MCF 10A (cell line): ENCODE measurements at regions not wholly inside any gene's neighbourhood (a gene's known extent, or its start where the extent isn't known, plus 50 kb on each side); places are given as distances from the start of the nearest gene placed in this dataset.

Source experiments
- BruUV-seq: library from RNA; stranded (reverse); fragments of 400-500 nt; replicated peaks from 2 replicates; lab custom pipeline; 2021; lab: Mats Ljungman, UMichigan
- CTCF ChIA-PET: fragments of 300-600 bp; sonication (Branson Sonifier 250); formaldehyde crosslinking; extraction: SDS; loops from one replicate; lab custom pipeline; 2021; ENCODE audit warnings: antibody characterized with exemption, inconsistent platforms; lab: Yijun Ruan, JAX
- POLR2A ChIA-PET: fragments of 300-600, 350-650 bp; sonication (Branson Sonifier 250); formaldehyde crosslinking; extraction: SDS; loops from one replicate; lab custom pipeline; 2020; ENCODE audit warnings: antibody characterized with exemption, inconsistent platforms; lab: Yijun Ruan, JAX
- DNase-seq: peaks from one replicate; pipeline ENCODE4 v3.0.0-alpha.2; 2018; ENCODE audit not compliant: unreplicated experiment
- H3K27ac Mint-ChIP-seq: one replicate; pipeline ENCODE4 v1.8.0; 2022; ENCODE audit warnings: mild to moderate bottlenecking, low read depth, mixed read lengths; ENCODE audit not compliant: unreplicated experiment
- H3K27me3 Mint-ChIP-seq: one replicate; pipeline ENCODE4 v1.8.0; 2022; ENCODE audit warnings: mixed read lengths; ENCODE audit not compliant: insufficient read depth, unreplicated experiment
- H3K36me3 Mint-ChIP-seq: one replicate; pipeline ENCODE4 v1.8.0; 2022; ENCODE audit warnings: mild to moderate bottlenecking, moderate library complexity, mixed read lengths; ENCODE audit not compliant: insufficient read depth, unreplicated experiment
- H3K4me1 Mint-ChIP-seq: one replicate; pipeline ENCODE4 v1.8.0; 2022; ENCODE audit warnings: mixed read lengths; ENCODE audit not compliant: insufficient read depth, unreplicated experiment
- H3K4me3 Mint-ChIP-seq: one replicate; pipeline ENCODE4 v1.8.0; 2022; ENCODE audit warnings: mild to moderate bottlenecking, moderate library complexity, mixed read lengths; ENCODE audit not compliant: unreplicated experiment
- H3K9me3 Mint-ChIP-seq: one replicate; pipeline ENCODE4 v1.8.0; 2022; ENCODE audit warnings: mixed read lengths; ENCODE audit not compliant: unreplicated experiment
- CTCF ChIP-seq: fragments of 200-600 bp; IDR thresholded peaks from one replicate; pipeline ENCODE4 v1.8.0; 2022; ENCODE audit warnings: antibody characterized with exemption, mild to moderate bottlenecking; ENCODE audit not compliant: unreplicated experiment
- intact Hi-C: fragments of 100-400 bp; cut with micrococcal nuclease; formaldehyde crosslinking; loops from 2 replicates; pipeline ENCODE4 v1.14.1; 2022

DNA sequence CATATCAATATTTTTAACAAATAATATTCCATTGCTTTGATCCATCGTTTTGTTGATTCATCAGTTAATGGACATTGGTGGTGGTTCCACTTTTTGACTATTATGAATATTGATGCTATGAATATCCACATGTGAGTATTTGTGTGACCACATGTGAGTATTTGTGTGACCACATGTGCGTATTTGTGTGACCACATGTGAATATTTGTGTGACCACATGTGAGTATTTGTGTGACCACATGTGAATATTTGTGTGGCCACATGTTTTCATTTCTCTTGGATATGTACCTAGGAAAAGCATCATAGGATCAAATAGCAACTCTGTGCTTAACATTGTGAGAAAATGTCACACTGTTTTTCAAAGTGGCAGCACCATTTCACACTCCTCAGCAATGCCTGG is 433.6 kb upstream of the FRG1 start:
- H3K27me3 Mint-ChIP-seq: no peaks in the 10 kb centered on the region
- H3K4me1 Mint-ChIP-seq: no peaks in the 10 kb centered on the region
- CTCF ChIA-PET: no interaction called here
- intact Hi-C loops: no loop called here
- peaks cover 10% of the 10 kb centered on the region for H3K9me3 Mint-ChIP-seq
- H3K27ac Mint-ChIP-seq: no peak overlapping the region
- POLR2A ChIA-PET: no interaction called here
- TF ChIP-seq CTCF: no peak
- BruUV-seq: no TSS peak
- no peak overlapping the region for H3K4me3 Mint-ChIP-seq
- peaks cover 6% of the 10 kb centered on the region for H3K36me3 Mint-ChIP-seq
- no peak for DNase-seq

DNA sequence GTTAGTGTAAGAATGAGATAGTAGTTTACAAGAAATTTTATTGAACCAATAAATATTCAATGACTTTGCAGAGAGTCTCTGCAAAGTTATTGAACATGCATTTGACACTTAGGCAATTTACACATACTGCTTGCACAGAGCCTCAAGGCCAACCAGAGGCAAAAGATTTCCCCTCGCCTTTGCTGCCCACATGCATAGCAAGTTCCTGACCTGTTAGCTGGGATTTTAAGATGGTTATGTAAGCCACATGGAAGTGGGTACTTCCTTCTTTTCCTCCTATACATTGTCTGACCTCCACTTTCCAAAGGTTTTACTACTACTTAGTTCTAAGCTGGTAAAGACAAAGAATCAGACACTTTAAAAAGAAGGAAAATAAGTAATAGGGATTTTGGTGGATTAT is 430.1 kb upstream of the FRG1 start:
- H3K9me3 Mint-ChIP-seq: peaks cover 6% of the 10 kb centered on the region
- no peak overlapping the region for H3K27ac Mint-ChIP-seq
- TF ChIP-seq CTCF: no peak
- H3K36me3 Mint-ChIP-seq: peaks cover 6% of the 10 kb centered on the region
- no TSS peak for BruUV-seq
- ChIA-PET POLR2A (no interaction called here), CTCF (no interaction called here)
- intact Hi-C loops: no loop called here
- H3K4me3 Mint-ChIP-seq: no peak overlapping the region
- no peaks in the 10 kb centered on the region for H3K27me3 Mint-ChIP-seq
- DNase-seq: no peak
- no peaks in the 10 kb centered on the region for H3K4me1 Mint-ChIP-seq

GRCh38 chr4:189511581-189511980 is 429.1 kb upstream of the FRG1 start:
- H3K27me3 Mint-ChIP-seq: no peaks in the 10 kb centered on the region

GRCh38 chr4:189513421-189513820 is 427.3 kb upstream of the FRG1 start:
- no peaks in the 10 kb centered on the region for H3K27me3 Mint-ChIP-seq
- BruUV-seq: no TSS peak
- TF ChIP-seq CTCF: no peak
- peaks cover 6% of the 10 kb centered on the region for H3K36me3 Mint-ChIP-seq
- ChIA-PET CTCF (no interaction called here), POLR2A (no interaction called here)
- intact Hi-C loops: no loop called here
- peaks cover 6% of the 10 kb centered on the region for H3K9me3 Mint-ChIP-seq
- no peak overlapping the region for H3K27ac Mint-ChIP-seq
- no peak overlapping the region for H3K4me3 Mint-ChIP-seq
- no peaks in the 10 kb centered on the region for H3K4me1 Mint-ChIP-seq
- DNase-seq: no peak

More at GRCh38 chr4:189511581-189511980, 429.1 kb upstream of the FRG1 start:
- peaks cover 6% of the 10 kb centered on the region for H3K36me3 Mint-ChIP-seq
- ChIA-PET POLR2A (no interaction called here), CTCF (no interaction called here)
- no peak overlapping the region for H3K4me3 Mint-ChIP-seq
- no peak for DNase-seq
- H3K4me1 Mint-ChIP-seq: no peaks in the 10 kb centered on the region
- intact Hi-C loops: no loop called here
- H3K27ac Mint-ChIP-seq: no peak overlapping the region
- no TSS peak for BruUV-seq
- no peak for TF ChIP-seq CTCF
- peaks cover 6% of the 10 kb centered on the region for H3K9me3 Mint-ChIP-seq
